Astrocyte (in vitro differentiated cells and primary cell): ENCODE measurements at regions not wholly inside any gene's neighbourhood (a gene's known extent, or its start where the extent isn't known, plus 50 kb on each side); places are given as distances from the start of the nearest gene placed in this dataset.

Experiments used
- CTCF ChIP-seq: IDR thresholded peaks from 2 replicates; pipeline ENCODE4 v1.5.1; 2011; ENCODE audit warnings: low read depth, mild to moderate bottlenecking, inconsistent platforms, low read length, moderate library complexity; ENCODE audit not compliant: insufficient read depth
- EZH2 ChIP-seq: IDR thresholded peaks from 2 replicates; pipeline ENCODE4 v1.6.1; 2012; ENCODE audit warnings: mild to moderate bottlenecking, low read length, inconsistent platforms; ENCODE audit not compliant: insufficient read depth

DNA sequence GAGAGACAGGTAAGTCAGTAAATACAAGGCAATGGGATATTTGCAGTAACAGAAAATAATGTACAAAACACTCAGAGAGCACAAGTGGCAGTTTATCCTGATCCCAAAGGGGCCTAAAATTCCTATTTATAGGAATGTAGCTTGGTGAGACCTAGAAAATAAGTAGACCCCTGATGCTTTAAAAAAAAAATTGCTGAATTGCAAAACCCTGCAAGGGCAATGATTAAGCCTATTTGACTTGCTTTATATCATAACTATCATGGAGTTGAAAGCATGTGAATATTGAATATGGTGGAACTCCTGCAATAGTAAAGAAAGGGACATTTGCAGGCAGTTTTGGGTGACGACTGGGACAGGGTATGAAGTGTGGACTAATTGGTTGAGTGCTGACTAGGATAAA lies 101.9 kb upstream of the C1orf21 start:
- no peak for TF ChIP-seq EZH2
- TF ChIP-seq CTCF: no peak
